H9 (cell line): ENCODE measurements at regions not wholly inside any gene's neighbourhood (a gene's known extent, or its start where the extent isn't known, plus 50 kb on each side); places are given as distances from the start of the nearest gene placed in this dataset.

ENCODE experiments used
- DNase-seq: peaks from one replicate; pipeline ENCODE4 v3.0.0-alpha.2; 2017
- H2AFZ ChIP-seq: one replicate; pipeline ENCODE4 v1.6.1; 2013; ENCODE audit warnings: mild to moderate bottlenecking, low read length, control low read depth, moderate library complexity
- H2AK5ac ChIP-seq: 2 replicates; pipeline ENCODE4 v1.6.1; 2013; ENCODE audit warnings: low read length, control low read depth, mixed read lengths; ENCODE audit not compliant: insufficient read length
- H2BK120ac ChIP-seq: one replicate; pipeline ENCODE4 v1.6.1; 2013; ENCODE audit warnings: low read depth, mild to moderate bottlenecking, low read length, control low read depth, inconsistent platforms; ENCODE audit not compliant: poor library complexity, severe bottlenecking
- H2BK12ac ChIP-seq: 2 replicates; pipeline ENCODE4 v1.6.1; 2013; ENCODE audit warnings: low read length, control low read depth, mixed read lengths, low read depth; ENCODE audit not compliant: insufficient read length
- H2BK15ac ChIP-seq: 2 replicates; pipeline ENCODE4 v1.6.1; 2013; ENCODE audit warnings: low read depth, low read length, control low read depth
- H2BK20ac ChIP-seq: one replicate; pipeline ENCODE4 v1.6.1; 2013; ENCODE audit warnings: low read depth, mild to moderate bottlenecking, low read length, control low read depth, inconsistent platforms; ENCODE audit not compliant: poor library complexity, severe bottlenecking
- H2BK5ac ChIP-seq: 2 replicates; pipeline ENCODE4 v1.6.1; 2013; ENCODE audit warnings: low read length, control low read depth, mixed read lengths; ENCODE audit not compliant: insufficient read length
- H3K14ac ChIP-seq: 2 replicates; pipeline ENCODE4 v1.6.1; 2013; ENCODE audit warnings: low read length, control low read depth; ENCODE audit not compliant: insufficient read depth
- H3K18ac ChIP-seq: 2 replicates; pipeline ENCODE4 v1.6.1; 2013; ENCODE audit warnings: low read depth, mild to moderate bottlenecking, mixed read lengths, low read length, control low read depth; ENCODE audit not compliant: insufficient read length
- H3K23ac ChIP-seq: 2 replicates; pipeline ENCODE4 v1.6.1; 2013; ENCODE audit warnings: low read length, control low read depth, mixed read lengths, low read depth; ENCODE audit not compliant: insufficient read length
- H3K23me2 ChIP-seq: 2 replicates; pipeline ENCODE4 v1.6.1; 2013; ENCODE audit warnings: low read depth, mild to moderate bottlenecking, mixed read lengths, low read length, control low read depth; ENCODE audit not compliant: insufficient read length, poor library complexity, severe bottlenecking
- H3K27ac ChIP-seq: 2 replicates; pipeline ENCODE4 v1.5.1; 2013; ENCODE audit warnings: low read length, control low read depth, mixed read lengths, low read depth; ENCODE audit not compliant: insufficient read length
- H3K27me3 ChIP-seq: 2 replicates; pipeline ENCODE4 v1.6.1; 2013; ENCODE audit warnings: low read length, control low read depth, inconsistent platforms; ENCODE audit not compliant: insufficient read depth
- H3K4ac ChIP-seq: 2 replicates; pipeline ENCODE4 v1.6.1; 2013; ENCODE audit warnings: low read depth, mild to moderate bottlenecking, control low read depth, inconsistent platforms, low read length, moderate library complexity
- H3K4me1 ChIP-seq: 2 replicates; pipeline ENCODE4 v1.6.1; 2013; ENCODE audit warnings: low read length, control low read depth, inconsistent platforms; ENCODE audit not compliant: insufficient read depth
- H3K4me2 ChIP-seq: 2 replicates; pipeline ENCODE4 v1.6.1; 2013; ENCODE audit warnings: low read length, control low read depth, mixed read lengths; ENCODE audit not compliant: insufficient read length, insufficient read depth
- H3K56ac ChIP-seq: 2 replicates; pipeline ENCODE4 v1.6.1; 2013; ENCODE audit warnings: low read depth, mild to moderate bottlenecking, mixed read lengths, low read length, control low read depth; ENCODE audit not compliant: insufficient read length
- H3K79me1 ChIP-seq: 2 replicates; pipeline ENCODE4 v1.6.1; 2013; ENCODE audit warnings: low read depth, mild to moderate bottlenecking, moderate library complexity, low read length, control low read depth, inconsistent platforms; ENCODE audit not compliant: insufficient read depth, poor library complexity, severe bottlenecking
- H3K79me2 ChIP-seq: 2 replicates; pipeline ENCODE4 v1.6.1; 2013; ENCODE audit warnings: low read length, control low read depth, inconsistent platforms; ENCODE audit not compliant: insufficient read depth
- H3K9ac ChIP-seq: 2 replicates; pipeline ENCODE4 v1.6.1; 2013; ENCODE audit warnings: low read length, control low read depth, mixed read lengths; ENCODE audit not compliant: insufficient read length; ENCODE audit errors: extremely low read depth
- H3K9me3 ChIP-seq: one replicate; pipeline ENCODE4 v1.6.1; 2013; ENCODE audit warnings: low read depth, low read length, inconsistent platforms; ENCODE audit not compliant: control insufficient read depth
- H3T11ph ChIP-seq: one replicate; pipeline ENCODE4 v1.6.1; 2013; ENCODE audit warnings: mild to moderate bottlenecking, low read length, control low read depth, inconsistent platforms
- H4K20me1 ChIP-seq: one replicate; pipeline ENCODE4 v1.6.1; 2013; ENCODE audit not compliant: control insufficient read depth, insufficient read length, insufficient read depth
- H4K5ac ChIP-seq: 2 replicates; pipeline ENCODE4 v1.6.1; 2013; ENCODE audit warnings: low read depth, mild to moderate bottlenecking, mixed read lengths, low read length, control low read depth; ENCODE audit not compliant: insufficient read length
- H4K8ac ChIP-seq: replicated peaks from 2 replicates; pipeline ENCODE4 v1.6.1; 2013; ENCODE audit warnings: low read length, control low read depth, mixed read lengths, low read depth; ENCODE audit not compliant: insufficient read length
- H4K91ac ChIP-seq: 2 replicates; pipeline ENCODE4 v1.6.1; 2013; ENCODE audit warnings: low read depth, mild to moderate bottlenecking, moderate library complexity, mixed read lengths, low read length, control low read depth; ENCODE audit not compliant: insufficient read length
- H3K27ac Mint-ChIP-seq, 3 experiments: 2 replicates in 2 of 3; 3 replicates in 1 of 3; pipeline ENCODE4 v1.8.0; 2020 to 2021; ENCODE audit warnings: mixed read lengths in 3 of 3, mild to moderate bottlenecking in 1 of 3, moderate library complexity in 1 of 3
- H3K27me3 Mint-ChIP-seq: 2 replicates; pipeline ENCODE4 v1.8.0; 2021; ENCODE audit warnings: low read depth, mild to moderate bottlenecking, moderate library complexity, mixed read lengths
- H3K36me3 Mint-ChIP-seq, 3 experiments: 2 replicates in 2 of 3; 3 replicates in 1 of 3; pipeline ENCODE4 v1.8.0; 2020 to 2021; ENCODE audit warnings: low read depth in 3 of 3, mixed read lengths in 3 of 3; ENCODE audit not compliant: insufficient read depth in 1 of 3
- H3K4me1 Mint-ChIP-seq, 2 experiments: 2 replicates each; pipeline ENCODE4 v1.8.0; 2020; ENCODE audit warnings: mixed read lengths in 2 of 2
- H3K4me3 Mint-ChIP-seq, 2 experiments: 2 replicates in 1 of 2; 3 replicates in 1 of 2; pipeline ENCODE4 v1.8.0; 2020 to 2021; ENCODE audit warnings: mild to moderate bottlenecking in 2 of 2, mixed read lengths in 2 of 2, moderate library complexity in 1 of 2
- H3K9me3 Mint-ChIP-seq, 2 experiments: 2 replicates in 1 of 2; 3 replicates in 1 of 2; pipeline ENCODE4 v1.8.0; 2020; ENCODE audit warnings: mild to moderate bottlenecking in 2 of 2, mixed read lengths in 2 of 2, moderate library complexity in 1 of 2
- TF ChIP-seq, protein P1 (sequence below): fragments of 200-600 bp; sonication (generic); conservative IDR thresholded peaks from 3 replicates; pipeline ENCODE4 v1.8.0; 2021; ENCODE audit warnings: antibody characterized with exemption, mild to moderate bottlenecking

DNA sequence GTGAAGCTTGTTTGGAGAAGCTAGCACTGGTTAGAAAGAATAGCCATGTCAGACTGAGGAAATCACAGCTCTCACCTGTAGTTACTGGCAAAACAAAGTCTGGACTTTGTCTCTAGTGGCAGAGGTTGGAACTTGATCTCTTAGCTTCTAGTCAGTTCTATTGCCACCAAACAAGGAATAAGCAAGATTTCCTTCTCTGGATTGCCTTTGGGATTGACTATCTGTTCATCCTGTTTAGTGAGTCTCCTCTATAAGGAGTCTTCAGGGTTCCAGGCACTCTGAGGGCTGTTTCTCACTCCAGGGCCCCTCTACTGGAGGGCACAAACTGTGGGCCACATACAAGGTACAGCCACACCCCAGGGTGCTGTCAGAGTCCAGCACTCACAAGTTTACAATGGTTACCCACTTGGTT is 426.6 kb upstream of the THBS1 start:
- Histone ChIP-seq H2AK5ac (no peak overlapping the region), H2BK20ac (no peak overlapping the region), H3K14ac (no peak overlapping the region), H3K23me2 (no peaks in the 10 kb centered on the region), H3K79me2 (no peaks in the 10 kb centered on the region), H3K18ac (no peak overlapping the region), H3K4me1 (no peaks in the 10 kb centered on the region), H3K4me2 (no peak overlapping the region), H4K5ac (no peak overlapping the region), H3K79me1 (no peaks in the 10 kb centered on the region), H2BK5ac (no peak overlapping the region), H3K23ac (no peak overlapping the region), H2BK12ac (no peak overlapping the region), H3K27ac (no peak overlapping the region), H4K8ac (no peak overlapping the region), H4K20me1 (no peaks in the 10 kb centered on the region), H3K56ac (no peak overlapping the region), H3K4ac (no peak overlapping the region), H2BK15ac (no peak overlapping the region), H2AFZ (no peak overlapping the region), H3K9ac (no peak overlapping the region), H4K91ac (no peak overlapping the region), H3K9me3 (no peaks in the 10 kb centered on the region), H3K27me3 (no peaks in the 10 kb centered on the region), H3T11ph (no peak overlapping the region), H2BK120ac (no peak overlapping the region)
- peak overlapping the region in 1 of 3 experiments; percentile 26; a peak in 1 of 7 replicates for H3K27ac Mint-ChIP-seq
- peaks cover 22 to 29% of the 10 kb centered on the region in 2 experiments for H3K4me1 Mint-ChIP-seq
- TF ChIP-seq, protein P1, sequence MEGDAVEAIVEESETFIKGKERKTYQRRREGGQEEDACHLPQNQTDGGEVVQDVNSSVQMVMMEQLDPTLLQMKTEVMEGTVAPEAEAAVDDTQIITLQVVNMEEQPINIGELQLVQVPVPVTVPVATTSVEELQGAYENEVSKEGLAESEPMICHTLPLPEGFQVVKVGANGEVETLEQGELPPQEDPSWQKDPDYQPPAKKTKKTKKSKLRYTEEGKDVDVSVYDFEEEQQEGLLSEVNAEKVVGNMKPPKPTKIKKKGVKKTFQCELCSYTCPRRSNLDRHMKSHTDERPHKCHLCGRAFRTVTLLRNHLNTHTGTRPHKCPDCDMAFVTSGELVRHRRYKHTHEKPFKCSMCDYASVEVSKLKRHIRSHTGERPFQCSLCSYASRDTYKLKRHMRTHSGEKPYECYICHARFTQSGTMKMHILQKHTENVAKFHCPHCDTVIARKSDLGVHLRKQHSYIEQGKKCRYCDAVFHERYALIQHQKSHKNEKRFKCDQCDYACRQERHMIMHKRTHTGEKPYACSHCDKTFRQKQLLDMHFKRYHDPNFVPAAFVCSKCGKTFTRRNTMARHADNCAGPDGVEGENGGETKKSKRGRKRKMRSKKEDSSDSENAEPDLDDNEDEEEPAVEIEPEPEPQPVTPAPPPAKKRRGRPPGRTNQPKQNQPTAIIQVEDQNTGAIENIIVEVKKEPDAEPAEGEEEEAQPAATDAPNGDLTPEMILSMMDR, result peak; percentile 48
- DNase-seq, result no peak
- H3K9me3 Mint-ChIP-seq, result no peaks in the 10 kb centered on the region
- no peaks in the 10 kb centered on the region for H3K36me3 Mint-ChIP-seq
- H3K27me3 Mint-ChIP-seq, result no peaks in the 10 kb centered on the region
- no peak overlapping the region for H3K4me3 Mint-ChIP-seq
